Neural progenitor cell (in vitro differentiated cells): ENCODE measurements at regions not wholly inside any gene's neighbourhood (a gene's known extent, or its start where the extent isn't known, plus 50 kb on each side); places are given as distances from the start of the nearest gene placed in this dataset.

Source experiments
- DNase-seq: peaks from one replicate; pipeline ENCODE4 v3.0.0-alpha.2; 2016; ENCODE audit warnings: low spot score
- H2AFZ ChIP-seq: fragments of 200-600 bp; sonication (generic); replicated peaks from 2 replicates; pipeline ENCODE4 v1.6.1; 2016; ENCODE audit warnings: antibody characterized with exemption
- H3F3A ChIP-seq: fragments of 200-600 bp; sonication (generic); 2 replicates; pipeline ENCODE4 v1.6.1; 2016; ENCODE audit warnings: antibody characterized with exemption, low read depth
- H3K27ac ChIP-seq: fragments of 200-600 bp; sonication (generic); 2 replicates; pipeline ENCODE4 v1.5.1; 2016; ENCODE audit warnings: mild to moderate bottlenecking
- H3K27me3 ChIP-seq: fragments of 200-600 bp; sonication (generic); 2 replicates; pipeline ENCODE4 v1.6.1; 2016; ENCODE audit warnings: mild to moderate bottlenecking, moderate library complexity
- H3K36me3 ChIP-seq: fragments of 200-600 bp; sonication (generic); 2 replicates; pipeline ENCODE4 v1.5.1; 2016
- H3K4me1 ChIP-seq: fragments of 200-600 bp; sonication (generic); 2 replicates; pipeline ENCODE4 v1.6.1; 2016; ENCODE audit warnings: mixed run types
- H3K4me2 ChIP-seq: fragments of 200-600 bp; sonication (generic); 2 replicates; pipeline ENCODE4 v1.6.1; 2016
- H3K4me3 ChIP-seq: fragments of 200-600 bp; sonication (generic); 2 replicates; pipeline ENCODE4 v1.5.1; 2016
- H3K79me2 ChIP-seq: fragments of 200-600 bp; sonication (generic); 2 replicates; pipeline ENCODE4 v1.6.1; 2016; ENCODE audit warnings: low read depth
- H3K9ac ChIP-seq: fragments of 200-600 bp; sonication (generic); 2 replicates; pipeline ENCODE4 v1.6.1; 2016
- H3K9me3 ChIP-seq: fragments of 200-600 bp; sonication (generic); 2 replicates; pipeline ENCODE4 v1.5.1; 2016; ENCODE audit warnings: low read depth
- H4K20me1 ChIP-seq: fragments of 200-600 bp; sonication (generic); 2 replicates; pipeline ENCODE4 v1.6.1; 2016; ENCODE audit warnings: low read depth
- H3K27ac Mint-ChIP-seq: 3 replicates; pipeline ENCODE4 v1.8.0; 2021; ENCODE audit warnings: mixed read lengths
- H3K27me3 Mint-ChIP-seq: 2 replicates; pipeline ENCODE4 v1.8.0; 2022; ENCODE audit warnings: low read depth, mild to moderate bottlenecking, inconsistent platforms, moderate library complexity, mixed read lengths; ENCODE audit not compliant: insufficient read depth
- H3K36me3 Mint-ChIP-seq: 3 replicates; pipeline ENCODE4 v1.8.0; 2021; ENCODE audit warnings: mixed read lengths
- H3K4me1 Mint-ChIP-seq: 3 replicates; pipeline ENCODE4 v1.8.0; 2021; ENCODE audit warnings: mixed read lengths
- H3K4me3 Mint-ChIP-seq: 3 replicates; pipeline ENCODE4 v1.8.0; 2021; ENCODE audit warnings: mild to moderate bottlenecking, moderate library complexity, mixed read lengths
- H3K9me3 Mint-ChIP-seq: 3 replicates; pipeline ENCODE4 v1.8.0; 2020; ENCODE audit warnings: mixed read lengths
- EZH2 ChIP-seq: fragments of 200-600 bp; sonication (generic); IDR thresholded peaks from 2 replicates; pipeline ENCODE4 v1.6.1; 2017; ENCODE audit warnings: antibody characterized with exemption, mild to moderate bottlenecking, moderate library complexity
- EZH2phosphoT487 ChIP-seq: fragments of 200-600 bp; sonication (generic); IDR thresholded peaks from 2 replicates; pipeline ENCODE4 v1.6.1; 2017; ENCODE audit warnings: antibody characterized with exemption
- TF ChIP-seq, protein P1 (sequence below): fragments of 200-600 bp; sonication (generic); IDR thresholded peaks from 2 replicates; pipeline ENCODE4 v1.5.1; 2017; ENCODE audit warnings: antibody characterized with exemption, mild to moderate bottlenecking

DNA sequence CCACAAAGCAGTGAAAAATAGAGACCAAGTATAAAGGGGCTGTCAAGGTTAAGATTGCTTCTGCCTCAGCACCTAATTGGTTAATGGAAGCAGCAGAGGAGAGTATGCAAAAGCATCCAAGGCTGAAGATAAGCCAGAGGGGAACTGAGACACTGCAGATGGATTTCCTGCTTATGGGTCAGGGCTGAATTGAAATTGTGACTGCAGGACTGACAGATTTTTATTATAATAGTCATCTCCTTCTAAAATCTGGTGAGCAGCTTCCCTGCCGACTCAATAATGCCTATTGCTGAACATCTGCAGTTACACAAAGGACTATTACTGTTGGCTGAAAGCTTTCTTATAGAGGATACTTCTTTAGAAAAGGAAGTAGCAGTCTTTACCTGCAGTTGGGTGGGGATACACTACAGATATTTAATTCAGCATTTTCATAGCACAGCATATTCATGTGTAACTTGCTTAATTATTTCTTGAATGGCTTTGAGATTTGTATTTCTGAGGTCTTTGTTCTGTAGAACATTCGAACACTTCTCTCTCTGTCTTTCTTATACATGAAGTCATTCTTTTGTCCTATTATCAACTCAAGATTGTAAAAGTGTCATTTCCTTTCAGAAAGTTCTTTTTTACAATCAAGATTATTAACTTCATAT lies 363.0 kb upstream of the RIOK2 start:
- H4K20me1 ChIP-seq = no peaks in the 10 kb centered on the region
- Mint-ChIP-seq H3K27ac (no peak overlapping the region), H3K36me3 (no peaks in the 10 kb centered on the region), H3K4me3 (no peak overlapping the region), H3K9me3 (peaks cover 3% of the 10 kb centered on the region), H3K27me3 (no peaks in the 10 kb centered on the region), H3K4me1 (peaks cover 18% of the 10 kb centered on the region)
- H2AFZ ChIP-seq = no peak overlapping the region
- H3K4me1 ChIP-seq = peaks cover 16% of the 10 kb centered on the region
- H3K36me3 ChIP-seq = no peaks in the 10 kb centered on the region
- H3K27ac ChIP-seq = no peak overlapping the region
- TF ChIP-seq, protein P1, sequence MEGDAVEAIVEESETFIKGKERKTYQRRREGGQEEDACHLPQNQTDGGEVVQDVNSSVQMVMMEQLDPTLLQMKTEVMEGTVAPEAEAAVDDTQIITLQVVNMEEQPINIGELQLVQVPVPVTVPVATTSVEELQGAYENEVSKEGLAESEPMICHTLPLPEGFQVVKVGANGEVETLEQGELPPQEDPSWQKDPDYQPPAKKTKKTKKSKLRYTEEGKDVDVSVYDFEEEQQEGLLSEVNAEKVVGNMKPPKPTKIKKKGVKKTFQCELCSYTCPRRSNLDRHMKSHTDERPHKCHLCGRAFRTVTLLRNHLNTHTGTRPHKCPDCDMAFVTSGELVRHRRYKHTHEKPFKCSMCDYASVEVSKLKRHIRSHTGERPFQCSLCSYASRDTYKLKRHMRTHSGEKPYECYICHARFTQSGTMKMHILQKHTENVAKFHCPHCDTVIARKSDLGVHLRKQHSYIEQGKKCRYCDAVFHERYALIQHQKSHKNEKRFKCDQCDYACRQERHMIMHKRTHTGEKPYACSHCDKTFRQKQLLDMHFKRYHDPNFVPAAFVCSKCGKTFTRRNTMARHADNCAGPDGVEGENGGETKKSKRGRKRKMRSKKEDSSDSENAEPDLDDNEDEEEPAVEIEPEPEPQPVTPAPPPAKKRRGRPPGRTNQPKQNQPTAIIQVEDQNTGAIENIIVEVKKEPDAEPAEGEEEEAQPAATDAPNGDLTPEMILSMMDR = no peak
- TF ChIP-seq EZH2phosphoT487 (no peak), EZH2 (no peak)
- no peak overlapping the region for H3K4me3 ChIP-seq
- DNase-seq = no peak
- H3K9ac ChIP-seq = no peak overlapping the region
- H3K9me3 ChIP-seq = no peaks in the 10 kb centered on the region
- no peaks in the 10 kb centered on the region for H3K27me3 ChIP-seq
- H3K4me2 ChIP-seq = no peak overlapping the region
- H3K79me2 ChIP-seq = no peaks in the 10 kb centered on the region
- no peaks in the 10 kb centered on the region for H3F3A ChIP-seq

DNA sequence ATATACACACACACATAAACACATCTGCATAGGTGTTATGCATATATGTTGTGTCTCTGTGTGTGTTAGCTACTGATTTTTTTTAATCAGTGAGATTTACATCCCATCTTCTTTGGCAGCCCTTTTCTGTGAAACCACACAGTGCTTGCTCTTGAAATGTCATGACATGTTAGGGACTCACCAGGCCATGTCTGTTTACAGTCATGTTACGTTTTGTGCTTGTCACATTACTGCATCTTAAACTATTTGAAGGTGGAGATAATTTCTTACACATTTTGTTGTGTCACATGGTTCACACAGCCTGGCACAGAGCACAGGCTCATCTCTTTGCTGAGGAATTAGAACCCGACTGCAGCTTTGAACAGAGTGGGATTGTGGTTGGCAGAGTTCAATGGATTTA lies 364.4 kb upstream of the RIOK2 start:
- Histone ChIP-seq H3K27ac (no peak overlapping the region), H3K9ac (no peak overlapping the region), H3F3A (no peaks in the 10 kb centered on the region), H3K4me3 (no peak overlapping the region), H4K20me1 (no peaks in the 10 kb centered on the region), H3K4me2 (no peak overlapping the region), H3K79me2 (no peaks in the 10 kb centered on the region), H3K36me3 (no peaks in the 10 kb centered on the region), H3K9me3 (no peaks in the 10 kb centered on the region), H2AFZ (no peak overlapping the region), H3K4me1 (peaks cover 16% of the 10 kb centered on the region), H3K27me3 (no peaks in the 10 kb centered on the region)
- H3K4me1 Mint-ChIP-seq = peaks cover 18% of the 10 kb centered on the region
- TF ChIP-seq EZH2phosphoT487 = no peak
- TF ChIP-seq EZH2 = no peak
- TF ChIP-seq, protein P1 = no peak
- no peaks in the 10 kb centered on the region for H3K36me3 Mint-ChIP-seq
- no peaks in the 10 kb centered on the region for H3K9me3 Mint-ChIP-seq
- no peak overlapping the region for H3K4me3 Mint-ChIP-seq
- no peaks in the 10 kb centered on the region for H3K27me3 Mint-ChIP-seq
- H3K27ac Mint-ChIP-seq = no peak overlapping the region
- DNase-seq = no peak

DNA sequence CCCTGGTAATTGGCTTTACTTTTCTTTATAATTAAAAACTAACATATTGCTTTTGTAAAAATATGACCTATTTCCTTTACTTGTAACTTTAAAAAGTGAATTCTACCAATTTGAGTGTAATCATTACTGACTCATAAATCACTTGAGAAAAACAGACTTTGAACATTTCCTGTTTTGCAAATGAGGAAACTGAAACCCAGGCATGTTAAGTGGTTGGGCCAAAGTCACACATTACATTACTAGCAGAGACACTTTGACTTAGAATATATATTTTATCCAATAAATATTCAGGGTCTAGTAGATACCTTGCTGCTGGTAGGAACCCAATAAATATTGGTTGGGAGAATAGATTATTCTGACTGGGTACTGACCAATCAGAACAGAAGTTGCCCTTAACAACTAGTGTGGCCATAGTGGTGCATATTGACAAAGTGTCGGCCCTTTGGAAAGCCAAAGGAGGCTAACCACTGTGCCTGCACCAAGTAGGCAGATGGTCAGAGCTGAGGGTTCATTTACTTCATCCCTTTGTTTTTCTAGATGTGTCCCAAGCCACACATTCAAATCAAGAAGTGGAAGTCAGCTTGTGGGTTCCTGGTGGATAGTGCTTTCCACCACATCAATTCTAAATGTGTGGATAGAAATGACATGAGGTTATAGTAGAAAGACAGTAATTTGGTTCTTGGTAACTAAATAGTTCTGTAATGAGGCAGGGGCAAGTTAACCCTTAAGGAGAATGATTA lies 365.1 kb upstream of the RIOK2 start:
- no peak overlapping the region for H3K4me3 Mint-ChIP-seq
- Histone ChIP-seq H3K9ac (no peak overlapping the region), H3K36me3 (no peaks in the 10 kb centered on the region), H3K4me3 (no peak overlapping the region), H3K79me2 (no peaks in the 10 kb centered on the region), H3K4me1 (peaks cover 16% of the 10 kb centered on the region), H3K4me2 (no peak overlapping the region), H2AFZ (no peak overlapping the region), H3K27ac (no peak overlapping the region), H4K20me1 (no peaks in the 10 kb centered on the region), H3K9me3 (no peaks in the 10 kb centered on the region), H3K27me3 (no peaks in the 10 kb centered on the region), H3F3A (no peaks in the 10 kb centered on the region)
- TF ChIP-seq, protein P1 = no peak
- TF ChIP-seq EZH2 (no peak), EZH2phosphoT487 (no peak)
- no peaks in the 10 kb centered on the region for H3K36me3 Mint-ChIP-seq
- DNase-seq = no peak
- H3K27me3 Mint-ChIP-seq = no peaks in the 10 kb centered on the region
- H3K4me1 Mint-ChIP-seq = peaks cover 18% of the 10 kb centered on the region
- no peak overlapping the region for H3K27ac Mint-ChIP-seq
- H3K9me3 Mint-ChIP-seq = no peaks in the 10 kb centered on the region
